GM23338 (cell line): ENCODE measurements at regions not wholly inside any gene's neighbourhood (a gene's known extent, or its start where the extent isn't known, plus 50 kb on each side); places are given as distances from the start of the nearest gene placed in this dataset.

Experiments used
- ATAC-seq: fragments of 200-7000 bp; cut with Tn5 transposase; 3 replicates; pipeline ENCODE4 v1.9.1; 2020
- DNase-seq: peaks from one replicate; pipeline ENCODE4 v3.0.0-alpha.2; 2015; ENCODE audit warnings: low spot score
- H2AFZ ChIP-seq: fragments of 200-600 bp; sonication (generic); 2 replicates; pipeline ENCODE4 v1.8.0; 2016; ENCODE audit warnings: antibody characterized with exemption, mild to moderate bottlenecking, moderate library complexity
- H3F3A ChIP-seq: fragments of 200-600 bp; sonication (generic); replicated peaks from 2 replicates; pipeline ENCODE4 v1.8.0; 2017; ENCODE audit warnings: antibody characterized with exemption, mixed run types, low read depth
- H3K27ac ChIP-seq: fragments of 200-600 bp; sonication (generic); 2 replicates; pipeline ENCODE4 v1.6.1; 2016; ENCODE audit warnings: low read depth
- H3K27me3 ChIP-seq: fragments of 200-600 bp; sonication (generic); 2 replicates; pipeline ENCODE4 v1.8.0; 2016; ENCODE audit warnings: mild to moderate bottlenecking, mixed run types, moderate library complexity; ENCODE audit not compliant: insufficient read depth
- H3K36me3 ChIP-seq: fragments of 200-600 bp; sonication (generic); 2 replicates; pipeline ENCODE4 v1.8.0; 2016; ENCODE audit warnings: mild to moderate bottlenecking; ENCODE audit not compliant: insufficient read depth
- H3K4me1 ChIP-seq: fragments of 200-600 bp; sonication (generic); 2 replicates; pipeline ENCODE4 v1.8.0; 2016; ENCODE audit warnings: mild to moderate bottlenecking, moderate library complexity; ENCODE audit not compliant: insufficient read depth
- H3K4me2 ChIP-seq: fragments of 200-600 bp; sonication (generic); 2 replicates; pipeline ENCODE4 v1.7.1; 2017; ENCODE audit warnings: mixed run types
- H3K4me3 ChIP-seq: fragments of 200-600 bp; sonication (generic); 2 replicates; pipeline ENCODE4 v1.6.1; 2016; ENCODE audit warnings: mixed run types
- H3K79me2 ChIP-seq: fragments of 200-600 bp; sonication (generic); replicated peaks from 2 replicates; pipeline ENCODE4 v1.8.0; 2017; ENCODE audit warnings: mild to moderate bottlenecking; ENCODE audit not compliant: insufficient read depth
- H3K9me2 ChIP-seq: fragments of 200-600 bp; sonication (generic); 2 replicates; pipeline ENCODE4 v1.8.0; 2017; ENCODE audit not compliant: insufficient read depth
- H4K20me1 ChIP-seq: fragments of 200-600 bp; sonication (generic); replicated peaks from 2 replicates; pipeline ENCODE4 v1.8.0; 2017; ENCODE audit warnings: mild to moderate bottlenecking; ENCODE audit not compliant: insufficient read depth
- H3K27ac Mint-ChIP-seq: 2 replicates; pipeline ENCODE4 v1.8.0; 2020; ENCODE audit warnings: inconsistent platforms, mild to moderate bottlenecking, moderate library complexity, mixed read lengths
- H3K27me3 Mint-ChIP-seq: 3 replicates; pipeline ENCODE4 v1.8.0; 2022; ENCODE audit warnings: low read depth, mild to moderate bottlenecking, moderate library complexity, mixed read lengths, inconsistent platforms; ENCODE audit not compliant: insufficient read depth, poor library complexity
- H3K36me3 Mint-ChIP-seq: 3 replicates; pipeline ENCODE4 v1.8.0; 2021; ENCODE audit warnings: low read depth, mild to moderate bottlenecking, inconsistent platforms, moderate library complexity, mixed read lengths
- H3K4me1 Mint-ChIP-seq: 3 replicates; pipeline ENCODE4 v1.8.0; 2020; ENCODE audit warnings: mild to moderate bottlenecking, inconsistent platforms, mixed read lengths
- H3K4me3 Mint-ChIP-seq: 3 replicates; pipeline ENCODE4 v1.8.0; 2021; ENCODE audit warnings: moderate library complexity, mild to moderate bottlenecking, inconsistent platforms, mixed read lengths
- H3K9me3 Mint-ChIP-seq: 3 replicates; pipeline ENCODE4 v1.8.0; 2020; ENCODE audit warnings: moderate library complexity, mild to moderate bottlenecking, inconsistent platforms, mixed read lengths
- EZH2phosphoT487 ChIP-seq: fragments of 200-600 bp; sonication (generic); IDR thresholded peaks from one replicate; pipeline ENCODE4 v1.8.1; 2018; ENCODE audit warnings: antibody characterized with exemption; ENCODE audit not compliant: unreplicated experiment
- JUNB ChIP-seq: IDR thresholded peaks from one replicate; pipeline ENCODE4 v1.6.1; 2016; ENCODE audit warnings: antibody characterized with exemption; ENCODE audit not compliant: unreplicated experiment
- NANOG ChIP-seq: IDR thresholded peaks from 2 replicates; pipeline ENCODE4 v1.6.1; 2016; ENCODE audit warnings: antibody characterized with exemption, borderline replicate concordance
- POLR2AphosphoS5 ChIP-seq: IDR thresholded peaks from 2 replicates; pipeline ENCODE4 v1.6.1; 2016; ENCODE audit warnings: antibody characterized with exemption, low read depth
- STAT1 ChIP-seq: IDR thresholded peaks from one replicate; pipeline ENCODE4 v1.6.1; 2016; ENCODE audit warnings: antibody characterized with exemption; ENCODE audit not compliant: unreplicated experiment
- ZNF114 ChIP-seq: fragments of 250-450 bp; sonication (Bioruptor Pico); IDR thresholded peaks from 2 replicates; pipeline ENCODE4 v1.5.0; 2020; ENCODE audit warnings: mild to moderate bottlenecking, moderate library complexity
- TF ChIP-seq, protein P1 (sequence below): fragments of 250-450 bp; sonication (Bioruptor Pico); IDR thresholded peaks from 2 replicates; pipeline ENCODE4 v1.5.0; 2020; ENCODE audit warnings: mild to moderate bottlenecking, moderate library complexity
- TF ChIP-seq, protein P2 (sequence below), 2 experiments: fragments of 200-600 bp in 1 of 2; sonication (generic) in 1 of 2; conservative IDR thresholded peaks; 2 replicates each; pipeline versions ENCODE4 v1.5.1 to v1.6.1; 2016 to 2017; ENCODE audit warnings: antibody characterized with exemption in 2 of 2, low read depth in 2 of 2, mild to moderate bottlenecking in 2 of 2, moderate library complexity in 1 of 2
- TF ChIP-seq, protein P3 (sequence below): IDR thresholded peaks from 2 replicates; pipeline ENCODE4 v1.6.1; 2016; ENCODE audit warnings: antibody characterized with exemption

DNA sequence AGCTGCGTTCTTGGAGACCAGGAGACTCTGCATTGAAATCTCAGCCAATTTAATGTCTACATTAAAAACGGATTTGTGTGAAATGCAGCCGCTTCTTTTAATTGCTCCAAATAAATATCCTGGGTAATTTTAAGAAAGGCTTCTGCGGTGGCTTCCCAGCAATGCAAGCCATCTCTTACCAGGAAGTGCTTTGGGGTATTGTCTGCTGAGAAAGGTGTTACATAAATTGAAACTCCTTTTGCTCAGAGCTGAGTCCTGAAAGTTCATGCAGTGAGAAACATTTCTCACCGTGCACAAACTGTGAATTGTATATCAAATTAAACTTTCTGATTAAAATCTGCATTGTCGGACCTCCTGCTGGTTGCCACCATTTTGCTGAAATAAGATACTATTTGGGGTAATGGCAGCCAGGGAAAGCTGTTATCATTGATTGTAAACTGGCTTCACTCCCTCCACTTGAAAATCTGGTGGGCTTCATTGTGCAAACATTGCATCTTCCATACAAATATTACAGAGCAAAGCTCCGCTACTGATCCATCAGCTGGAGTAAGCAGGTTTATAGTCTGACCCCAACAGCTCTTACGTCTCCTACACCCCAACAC is 59.5 kb downstream of the ZIC5 start:
- no peak overlapping the region for H3K27ac Mint-ChIP-seq

DNA sequence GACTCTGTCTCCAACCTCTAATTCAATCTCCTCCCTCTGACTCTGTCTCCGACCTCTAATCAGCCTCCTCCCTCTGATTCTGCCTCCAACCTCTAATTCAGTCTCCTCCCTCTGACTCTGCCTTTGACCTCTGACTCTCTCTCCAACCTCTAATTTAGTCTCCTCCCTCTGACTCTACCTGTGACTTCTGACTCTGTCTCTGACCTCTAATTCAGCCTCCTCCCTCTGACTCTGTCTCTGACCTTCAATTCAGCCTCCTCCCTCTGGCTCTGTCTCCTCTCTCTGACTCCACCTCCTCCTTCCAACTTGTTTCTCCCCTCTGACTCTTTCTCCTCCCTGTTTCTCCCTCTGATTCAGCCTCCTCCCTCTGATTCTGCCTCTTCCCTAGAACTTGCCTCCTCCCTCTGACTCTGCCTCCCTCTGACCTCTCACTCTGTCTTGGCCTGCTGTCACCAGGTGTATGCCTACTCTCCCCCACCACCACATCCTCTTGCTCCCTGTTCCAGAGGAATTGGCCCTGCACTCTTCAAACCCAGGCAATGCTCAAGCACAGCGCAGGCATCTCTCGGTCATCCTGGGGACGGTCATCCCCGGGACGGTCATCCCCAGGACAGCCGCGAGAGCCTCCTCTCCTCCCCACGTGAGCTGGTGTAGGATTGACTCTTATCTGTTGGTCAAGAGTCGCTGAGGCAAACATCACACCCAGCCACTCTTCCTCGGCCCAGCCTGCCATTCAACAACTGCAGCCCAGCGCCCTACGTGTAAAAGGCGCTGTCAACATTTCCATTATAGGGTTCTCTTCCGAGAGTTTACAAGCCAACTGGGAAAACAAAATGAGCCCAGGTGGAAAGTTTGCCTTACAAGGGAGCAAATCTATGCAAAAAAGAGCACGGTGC is 60.2 kb downstream of the ZIC5 start:
- Mint-ChIP-seq H3K4me3 (no peak overlapping the region), H3K27me3 (peaks cover 5% of the 10 kb centered on the region), H3K9me3 (no peaks in the 10 kb centered on the region; the same call in 2 of the 3 replicates), H3K4me1 (peaks cover 27% of the 10 kb centered on the region), H3K36me3 (peaks cover 3% of the 10 kb centered on the region; the same call in 1 of the 3 replicates), H3K27ac (peak overlapping the region; percentile 32)
- Histone ChIP-seq H3K27me3 (no peaks in the 10 kb centered on the region), H3K36me3 (peaks cover 5% of the 10 kb centered on the region; the same call in 1 of the 2 replicates), H3K27ac (no peak overlapping the region; the same call in 1 of the 2 replicates), H3K4me3 (no peak overlapping the region), H4K20me1 (no peaks in the 10 kb centered on the region), H3K79me2 (no peaks in the 10 kb centered on the region), H3F3A (0 out of 2 replicates have a peak, but pooled peaks cover 3% of the 10 kb centered on the region), H3K4me2 (peak overlapping the region; percentile 14; the same call in 1 of the 2 replicates), H3K9me2 (no peaks in the 10 kb centered on the region; the same call in 1 of the 2 replicates), H3K4me1 (peaks cover 22% of the 10 kb centered on the region), H2AFZ (peak overlapping the region; percentile 35; the same call in 1 of the 2 replicates)
- peak; percentile 25 for DNase-seq
- ATAC-seq = no peak
- TF ChIP-seq POLR2AphosphoS5 (no peak), NANOG (no peak), STAT1 (no peak)
- TF ChIP-seq, protein P1, sequence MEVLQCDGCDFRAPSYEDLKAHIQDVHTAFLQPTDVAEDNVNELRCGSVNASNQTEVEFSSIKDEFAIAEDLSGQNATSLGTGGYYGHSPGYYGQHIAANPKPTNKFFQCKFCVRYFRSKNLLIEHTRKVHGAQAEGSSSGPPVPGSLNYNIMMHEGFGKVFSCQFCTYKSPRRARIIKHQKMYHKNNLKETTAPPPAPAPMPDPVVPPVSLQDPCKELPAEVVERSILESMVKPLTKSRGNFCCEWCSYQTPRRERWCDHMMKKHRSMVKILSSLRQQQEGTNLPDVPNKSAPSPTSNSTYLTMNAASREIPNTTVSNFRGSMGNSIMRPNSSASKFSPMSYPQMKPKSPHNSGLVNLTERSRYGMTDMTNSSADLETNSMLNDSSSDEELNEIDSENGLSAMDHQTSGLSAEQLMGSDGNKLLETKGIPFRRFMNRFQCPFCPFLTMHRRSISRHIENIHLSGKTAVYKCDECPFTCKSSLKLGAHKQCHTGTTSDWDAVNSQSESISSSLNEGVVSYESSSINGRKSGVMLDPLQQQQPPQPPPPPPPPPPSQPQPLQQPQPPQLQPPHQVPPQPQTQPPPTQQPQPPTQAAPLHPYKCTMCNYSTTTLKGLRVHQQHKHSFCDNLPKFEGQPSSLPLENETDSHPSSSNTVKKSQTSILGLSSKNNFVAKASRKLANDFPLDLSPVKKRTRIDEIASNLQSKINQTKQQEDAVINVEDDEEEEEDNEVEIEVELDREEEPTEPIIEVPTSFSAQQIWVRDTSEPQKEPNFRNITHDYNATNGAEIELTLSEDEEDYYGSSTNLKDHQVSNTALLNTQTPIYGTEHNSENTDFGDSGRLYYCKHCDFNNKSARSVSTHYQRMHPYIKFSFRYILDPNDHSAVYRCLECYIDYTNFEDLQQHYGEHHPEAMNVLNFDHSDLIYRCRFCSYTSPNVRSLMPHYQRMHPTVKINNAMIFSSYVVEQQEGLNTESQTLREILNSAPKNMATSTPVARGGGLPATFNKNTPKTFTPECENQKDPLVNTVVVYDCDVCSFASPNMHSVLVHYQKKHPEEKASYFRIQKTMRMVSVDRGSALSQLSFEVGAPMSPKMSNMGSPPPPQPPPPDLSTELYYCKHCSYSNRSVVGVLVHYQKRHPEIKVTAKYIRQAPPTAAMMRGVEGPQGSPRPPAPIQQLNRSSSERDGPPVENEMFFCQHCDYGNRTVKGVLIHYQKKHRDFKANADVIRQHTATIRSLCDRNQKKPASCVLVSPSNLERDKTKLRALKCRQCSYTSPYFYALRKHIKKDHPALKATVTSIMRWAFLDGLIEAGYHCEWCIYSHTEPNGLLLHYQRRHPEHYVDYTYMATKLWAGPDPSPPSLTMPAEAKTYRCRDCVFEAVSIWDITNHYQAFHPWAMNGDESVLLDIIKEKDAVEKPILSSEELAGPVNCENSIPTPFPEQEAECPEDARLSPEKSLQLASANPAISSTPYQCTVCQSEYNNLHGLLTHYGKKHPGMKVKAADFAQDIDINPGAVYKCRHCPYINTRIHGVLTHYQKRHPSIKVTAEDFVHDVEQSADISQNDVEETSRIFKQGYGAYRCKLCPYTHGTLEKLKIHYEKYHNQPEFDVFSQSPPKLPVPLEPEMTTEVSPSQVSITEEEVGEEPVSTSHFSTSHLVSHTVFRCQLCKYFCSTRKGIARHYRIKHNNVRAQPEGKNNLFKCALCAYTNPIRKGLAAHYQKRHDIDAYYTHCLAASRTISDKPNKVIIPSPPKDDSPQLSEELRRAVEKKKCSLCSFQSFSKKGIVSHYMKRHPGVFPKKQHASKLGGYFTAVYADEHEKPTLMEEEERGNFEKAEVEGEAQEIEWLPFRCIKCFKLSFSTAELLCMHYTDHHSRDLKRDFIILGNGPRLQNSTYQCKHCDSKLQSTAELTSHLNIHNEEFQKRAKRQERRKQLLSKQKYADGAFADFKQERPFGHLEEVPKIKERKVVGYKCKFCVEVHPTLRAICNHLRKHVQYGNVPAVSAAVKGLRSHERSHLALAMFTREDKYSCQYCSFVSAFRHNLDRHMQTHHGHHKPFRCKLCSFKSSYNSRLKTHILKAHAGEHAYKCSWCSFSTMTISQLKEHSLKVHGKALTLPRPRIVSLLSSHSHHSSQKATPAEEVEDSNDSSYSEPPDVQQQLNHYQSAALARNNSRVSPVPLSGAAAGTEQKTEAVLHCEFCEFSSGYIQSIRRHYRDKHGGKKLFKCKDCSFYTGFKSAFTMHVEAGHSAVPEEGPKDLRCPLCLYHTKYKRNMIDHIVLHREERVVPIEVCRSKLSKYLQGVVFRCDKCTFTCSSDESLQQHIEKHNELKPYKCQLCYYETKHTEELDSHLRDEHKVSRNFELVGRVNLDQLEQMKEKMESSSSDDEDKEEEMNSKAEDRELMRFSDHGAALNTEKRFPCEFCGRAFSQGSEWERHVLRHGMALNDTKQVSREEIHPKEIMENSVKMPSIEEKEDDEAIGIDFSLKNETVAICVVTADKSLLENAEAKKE = no peak

More for the DNA sequence above, 59.5 kb downstream of the ZIC5 start:
- Histone ChIP-seq H3K9me2 (no peaks in the 10 kb centered on the region; the same call in 1 of the 2 replicates), H3K27me3 (no peaks in the 10 kb centered on the region), H4K20me1 (no peaks in the 10 kb centered on the region), H3K36me3 (peaks cover under 1% of the 10 kb centered on the region; the same call in 1 of the 2 replicates), H3F3A (0 out of 2 replicates have a peak, but pooled peaks cover 3% of the 10 kb centered on the region), H3K79me2 (no peaks in the 10 kb centered on the region), H3K4me2 (peak overlapping the region; percentile 14; the same call in 1 of the 2 replicates), H2AFZ (peak overlapping the region; percentile 35; the same call in 1 of the 2 replicates), H3K4me1 (peaks cover 22% of the 10 kb centered on the region), H3K27ac (no peak overlapping the region; the same call in 1 of the 2 replicates), H3K4me3 (no peak overlapping the region)
- peaks cover 8% of the 10 kb centered on the region for H3K27me3 Mint-ChIP-seq
- no peak overlapping the region for H3K4me3 Mint-ChIP-seq
- H3K4me1 Mint-ChIP-seq = peaks cover 31% of the 10 kb centered on the region
- TF ChIP-seq ZNF114 (CRISPR knock-in tag) (no peak), JUNB (no peak), POLR2AphosphoS5 (no peak), EZH2phosphoT487 (no peak)
- TF ChIP-seq, protein P2, sequence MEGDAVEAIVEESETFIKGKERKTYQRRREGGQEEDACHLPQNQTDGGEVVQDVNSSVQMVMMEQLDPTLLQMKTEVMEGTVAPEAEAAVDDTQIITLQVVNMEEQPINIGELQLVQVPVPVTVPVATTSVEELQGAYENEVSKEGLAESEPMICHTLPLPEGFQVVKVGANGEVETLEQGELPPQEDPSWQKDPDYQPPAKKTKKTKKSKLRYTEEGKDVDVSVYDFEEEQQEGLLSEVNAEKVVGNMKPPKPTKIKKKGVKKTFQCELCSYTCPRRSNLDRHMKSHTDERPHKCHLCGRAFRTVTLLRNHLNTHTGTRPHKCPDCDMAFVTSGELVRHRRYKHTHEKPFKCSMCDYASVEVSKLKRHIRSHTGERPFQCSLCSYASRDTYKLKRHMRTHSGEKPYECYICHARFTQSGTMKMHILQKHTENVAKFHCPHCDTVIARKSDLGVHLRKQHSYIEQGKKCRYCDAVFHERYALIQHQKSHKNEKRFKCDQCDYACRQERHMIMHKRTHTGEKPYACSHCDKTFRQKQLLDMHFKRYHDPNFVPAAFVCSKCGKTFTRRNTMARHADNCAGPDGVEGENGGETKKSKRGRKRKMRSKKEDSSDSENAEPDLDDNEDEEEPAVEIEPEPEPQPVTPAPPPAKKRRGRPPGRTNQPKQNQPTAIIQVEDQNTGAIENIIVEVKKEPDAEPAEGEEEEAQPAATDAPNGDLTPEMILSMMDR (conservative IDR thresholded peaks at IDR 0.05; ENCODE audit: low read depth in 2 of 2) = no peak
- TF ChIP-seq, protein P3, sequence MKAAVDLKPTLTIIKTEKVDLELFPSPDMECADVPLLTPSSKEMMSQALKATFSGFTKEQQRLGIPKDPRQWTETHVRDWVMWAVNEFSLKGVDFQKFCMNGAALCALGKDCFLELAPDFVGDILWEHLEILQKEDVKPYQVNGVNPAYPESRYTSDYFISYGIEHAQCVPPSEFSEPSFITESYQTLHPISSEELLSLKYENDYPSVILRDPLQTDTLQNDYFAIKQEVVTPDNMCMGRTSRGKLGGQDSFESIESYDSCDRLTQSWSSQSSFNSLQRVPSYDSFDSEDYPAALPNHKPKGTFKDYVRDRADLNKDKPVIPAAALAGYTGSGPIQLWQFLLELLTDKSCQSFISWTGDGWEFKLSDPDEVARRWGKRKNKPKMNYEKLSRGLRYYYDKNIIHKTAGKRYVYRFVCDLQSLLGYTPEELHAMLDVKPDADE = no peak
- H3K9me3 Mint-ChIP-seq = no peaks in the 10 kb centered on the region; the same call in 2 of the 3 replicates
- ATAC-seq = no peak
- DNase-seq = no peak
- H3K36me3 Mint-ChIP-seq = peaks cover 3% of the 10 kb centered on the region; the same call in 1 of the 3 replicates
